SK-N-SH treated with all-trans-retinoic acid at 6 μM for 48 hours (cell line): ENCODE measurements at regions not wholly inside any gene's neighbourhood (a gene's known extent, or its start where the extent isn't known, plus 50 kb on each side); places are given as distances from the start of the nearest gene placed in this dataset.

Experiments used
- ATAC-seq: fragments of 200-7000 bp; cut with Tn5 transposase; 3 replicates; pipeline ENCODE4 v1.9.1; 2020; ENCODE audit warnings: mild to moderate bottlenecking, moderate library complexity
- ARNTL ChIP-seq: fragments of 450-650 bp; formaldehyde crosslinking; IDR thresholded peaks from 2 replicates; pipeline ENCODE4 v1.5.0; 2020; ENCODE audit warnings: low read depth, mild to moderate bottlenecking, moderate library complexity, borderline replicate concordance
- BACH2 ChIP-seq: fragments of 250-450 bp; sonication (Bioruptor Pico); IDR thresholded peaks from 2 replicates; pipeline ENCODE4 v1.9.0; 2021; ENCODE audit warnings: mild to moderate bottlenecking, borderline replicate concordance
- CREB5 ChIP-seq: fragments of 250-450 bp; sonication (Bioruptor Pico); IDR thresholded peaks from 2 replicates; pipeline ENCODE4 v1.5.1; 2020; ENCODE audit warnings: low read depth, mild to moderate bottlenecking, moderate library complexity
- CSDC2 ChIP-seq: fragments of 250-450 bp; sonication (Bioruptor Pico); IDR thresholded peaks from 2 replicates; pipeline ENCODE4 v1.5.0; 2020; ENCODE audit warnings: mild to moderate bottlenecking, moderate library complexity
- ESRRG ChIP-seq: fragments of 250-450 bp; sonication (Bioruptor Pico); IDR thresholded peaks from 2 replicates; pipeline ENCODE4 v1.6.1; 2021; ENCODE audit warnings: mild to moderate bottlenecking
- GLIS3 ChIP-seq: fragments of 250-450 bp; sonication (Bioruptor Pico); IDR thresholded peaks from 2 replicates; pipeline ENCODE4 v1.5.0; 2020; ENCODE audit warnings: mild to moderate bottlenecking, moderate library complexity
- ISL1 ChIP-seq: fragments of 250-450 bp; sonication (Bioruptor Pico); IDR thresholded peaks from 2 replicates; pipeline ENCODE4 v2.1.2; 2022; ENCODE audit warnings: mild to moderate bottlenecking, moderate library complexity
- OSR1 ChIP-seq: fragments of 250-450 bp; sonication (Bioruptor Pico); IDR thresholded peaks from 2 replicates; pipeline ENCODE4 v1.8.0; 2022; ENCODE audit warnings: moderate library complexity, mild to moderate bottlenecking, inconsistent platforms
- PPARA ChIP-seq: fragments of 250-450 bp; sonication (Bioruptor Pico); IDR thresholded peaks from 2 replicates; pipeline ENCODE4 v1.5.0; 2020; ENCODE audit warnings: mild to moderate bottlenecking, borderline replicate concordance
- RARB ChIP-seq: fragments of 250-450 bp; sonication (Bioruptor Pico); IDR thresholded peaks from 2 replicates; pipeline ENCODE4 v1.8.0; 2021; ENCODE audit warnings: mild to moderate bottlenecking, moderate library complexity
- SNAI2 ChIP-seq: fragments of 250-450 bp; sonication (Bioruptor Pico); IDR thresholded peaks from 2 replicates; pipeline ENCODE4 v1.5.0; 2020; ENCODE audit warnings: mild to moderate bottlenecking, moderate library complexity
- TCF4 ChIP-seq: fragments of 250-450 bp; sonication (Bioruptor Pico); IDR thresholded peaks from 2 replicates; pipeline ENCODE4 v1.8.0; 2021; ENCODE audit warnings: mild to moderate bottlenecking, moderate library complexity, borderline replicate concordance
- TOX ChIP-seq: fragments of 250-450 bp; sonication (Bioruptor Pico); IDR thresholded peaks from 2 replicates; pipeline ENCODE4 v1.8.0; 2021; ENCODE audit warnings: mild to moderate bottlenecking, moderate library complexity, borderline replicate concordance
- TSHZ2 ChIP-seq: fragments of 250-450 bp; sonication (Bioruptor Pico); IDR thresholded peaks from 2 replicates; pipeline ENCODE4 v1.5.0; 2020; ENCODE audit warnings: mild to moderate bottlenecking, moderate library complexity
- ZC3H10 ChIP-seq: fragments of 250-450 bp; sonication (Bioruptor Pico); IDR thresholded peaks from 2 replicates; pipeline ENCODE4 v1.5.1; 2021; ENCODE audit warnings: mild to moderate bottlenecking, moderate library complexity
- ZFP30 ChIP-seq: fragments of 450-650 bp; formaldehyde crosslinking; IDR thresholded peaks from 2 replicates; pipeline ENCODE4 v1.5.0; 2022; ENCODE audit warnings: mild to moderate bottlenecking, moderate library complexity
- ZNF565 ChIP-seq: fragments of 450-650 bp; formaldehyde crosslinking; conservative IDR thresholded peaks from 2 replicates; pipeline ENCODE4 v1.5.0; 2020; ENCODE audit warnings: low read depth, mild to moderate bottlenecking, moderate library complexity
- ZNF70 ChIP-seq: fragments of 450-650 bp; formaldehyde crosslinking; IDR thresholded peaks from 2 replicates; pipeline ENCODE4 v1.5.0; 2020; ENCODE audit warnings: mild to moderate bottlenecking, moderate library complexity
- ZNF8 ChIP-seq: fragments of 450-650 bp; formaldehyde crosslinking; IDR thresholded peaks from 2 replicates; pipeline ENCODE4 v1.5.0; 2020; ENCODE audit warnings: mild to moderate bottlenecking, moderate library complexity
- TF ChIP-seq, protein P1 (sequence below): fragments of 250-450 bp; sonication (Bioruptor Pico); IDR thresholded peaks from 2 replicates; pipeline ENCODE4 v1.5.1; 2021; ENCODE audit warnings: mild to moderate bottlenecking, moderate library complexity
- TF ChIP-seq, protein P2 (sequence below): fragments of 250-450 bp; sonication (Bioruptor Pico); IDR thresholded peaks from 2 replicates; pipeline ENCODE4 v1.8.0; 2021; ENCODE audit warnings: low read depth, mild to moderate bottlenecking, moderate library complexity, borderline replicate concordance

- TF ChIP-seq, protein P1, sequence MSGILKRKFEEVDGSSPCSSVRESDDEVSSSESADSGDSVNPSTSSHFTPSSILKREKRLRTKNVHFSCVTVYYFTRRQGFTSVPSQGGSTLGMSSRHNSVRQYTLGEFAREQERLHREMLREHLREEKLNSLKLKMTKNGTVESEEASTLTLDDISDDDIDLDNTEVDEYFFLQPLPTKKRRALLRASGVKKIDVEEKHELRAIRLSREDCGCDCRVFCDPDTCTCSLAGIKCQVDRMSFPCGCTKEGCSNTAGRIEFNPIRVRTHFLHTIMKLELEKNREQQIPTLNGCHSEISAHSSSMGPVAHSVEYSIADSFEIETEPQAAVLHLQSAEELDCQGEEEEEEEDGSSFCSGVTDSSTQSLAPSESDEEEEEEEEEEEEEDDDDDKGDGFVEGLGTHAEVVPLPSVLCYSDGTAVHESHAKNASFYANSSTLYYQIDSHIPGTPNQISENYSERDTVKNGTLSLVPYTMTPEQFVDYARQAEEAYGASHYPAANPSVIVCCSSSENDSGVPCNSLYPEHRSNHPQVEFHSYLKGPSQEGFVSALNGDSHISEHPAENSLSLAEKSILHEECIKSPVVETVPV (CRISPR knock-in tag): no peak
- TF ChIP-seq ESRRG (CRISPR knock-in tag) (no peak), ARNTL (CRISPR knock-in tag) (no peak), CREB5 (no peak), PPARA (CRISPR knock-in tag) (no peak), GLIS3 (CRISPR knock-in tag) (no peak)
Measured at GRCh38 chr2:204202253-204202652, 265.7 kb downstream of the ICOS start (continued).

- no peak for ATAC-seq
- TF ChIP-seq PPARA (CRISPR knock-in tag): no peak
- TF ChIP-seq GLIS3 (CRISPR knock-in tag): no peak
- TF ChIP-seq, protein P1 (CRISPR knock-in tag): no peak
- TF ChIP-seq ZNF70 (CRISPR knock-in tag): no peak
- no peak for TF ChIP-seq ESRRG (CRISPR knock-in tag)
- TF ChIP-seq ARNTL (CRISPR knock-in tag): no peak
- TF ChIP-seq, protein P2, sequence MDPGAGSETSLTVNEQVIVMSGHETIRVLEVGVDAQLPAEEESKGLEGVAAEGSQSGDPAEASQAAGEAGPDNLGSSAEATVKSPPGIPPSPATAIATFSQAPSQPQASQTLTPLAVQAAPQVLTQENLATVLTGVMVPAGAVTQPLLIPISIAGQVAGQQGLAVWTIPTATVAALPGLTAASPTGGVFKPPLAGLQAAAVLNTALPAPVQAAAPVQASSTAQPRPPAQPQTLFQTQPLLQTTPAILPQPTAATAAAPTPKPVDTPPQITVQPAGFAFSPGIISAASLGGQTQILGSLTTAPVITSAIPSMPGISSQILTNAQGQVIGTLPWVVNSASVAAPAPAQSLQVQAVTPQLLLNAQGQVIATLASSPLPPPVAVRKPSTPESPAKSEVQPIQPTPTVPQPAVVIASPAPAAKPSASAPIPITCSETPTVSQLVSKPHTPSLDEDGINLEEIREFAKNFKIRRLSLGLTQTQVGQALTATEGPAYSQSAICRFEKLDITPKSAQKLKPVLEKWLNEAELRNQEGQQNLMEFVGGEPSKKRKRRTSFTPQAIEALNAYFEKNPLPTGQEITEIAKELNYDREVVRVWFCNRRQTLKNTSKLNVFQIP (CRISPR knock-in tag): no peak
- no peak for TF ChIP-seq ZC3H10 (CRISPR knock-in tag)
- no peak for TF ChIP-seq CSDC2 (CRISPR knock-in tag)
- TF ChIP-seq ZFP30 (CRISPR knock-in tag): no peak
- no peak for TF ChIP-seq SNAI2 (CRISPR knock-in tag)
- no peak for TF ChIP-seq TSHZ2 (CRISPR knock-in tag)
- no peak for TF ChIP-seq ZNF565 (CRISPR knock-in tag)
Measured at GRCh38 chr2:204203704-204204103, 267.1 kb downstream of the ICOS start.

GRCh38 chr2:204205082-204205481 lies 268.5 kb downstream of the ICOS start:
- ATAC-seq: no peak
- TF ChIP-seq OSR1 (CRISPR knock-in tag) (no peak), ISL1 (CRISPR knock-in tag) (no peak), TCF4 (CRISPR knock-in tag) (no peak), TSHZ2 (CRISPR knock-in tag) (no peak), BACH2 (no peak), ZC3H10 (CRISPR knock-in tag) (no peak), ZNF565 (CRISPR knock-in tag) (no peak), TOX (no peak), ZNF70 (CRISPR knock-in tag) (no peak), ZNF8 (no peak), ZFP30 (CRISPR knock-in tag) (no peak), RARB (no peak)
- TF ChIP-seq, protein P1 (CRISPR knock-in tag): no peak
- TF ChIP-seq, protein P2 (CRISPR knock-in tag): no peak
